ENCODE measurements at regions not wholly inside any gene's neighbourhood (a gene's known extent, or its start where the extent isn't known, plus 50 kb on each side); places are given as distances from the start of the nearest gene placed in this dataset.

- TF ChIP-seq, protein P1, sequence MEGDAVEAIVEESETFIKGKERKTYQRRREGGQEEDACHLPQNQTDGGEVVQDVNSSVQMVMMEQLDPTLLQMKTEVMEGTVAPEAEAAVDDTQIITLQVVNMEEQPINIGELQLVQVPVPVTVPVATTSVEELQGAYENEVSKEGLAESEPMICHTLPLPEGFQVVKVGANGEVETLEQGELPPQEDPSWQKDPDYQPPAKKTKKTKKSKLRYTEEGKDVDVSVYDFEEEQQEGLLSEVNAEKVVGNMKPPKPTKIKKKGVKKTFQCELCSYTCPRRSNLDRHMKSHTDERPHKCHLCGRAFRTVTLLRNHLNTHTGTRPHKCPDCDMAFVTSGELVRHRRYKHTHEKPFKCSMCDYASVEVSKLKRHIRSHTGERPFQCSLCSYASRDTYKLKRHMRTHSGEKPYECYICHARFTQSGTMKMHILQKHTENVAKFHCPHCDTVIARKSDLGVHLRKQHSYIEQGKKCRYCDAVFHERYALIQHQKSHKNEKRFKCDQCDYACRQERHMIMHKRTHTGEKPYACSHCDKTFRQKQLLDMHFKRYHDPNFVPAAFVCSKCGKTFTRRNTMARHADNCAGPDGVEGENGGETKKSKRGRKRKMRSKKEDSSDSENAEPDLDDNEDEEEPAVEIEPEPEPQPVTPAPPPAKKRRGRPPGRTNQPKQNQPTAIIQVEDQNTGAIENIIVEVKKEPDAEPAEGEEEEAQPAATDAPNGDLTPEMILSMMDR (IDR thresholded peaks at IDR 0.05), result no peak
- TF ChIP-seq POLR2AphosphoS5 (IDR thresholded peaks at IDR 0.05), result no peak
Observed at GRCh38 chr3:70618151-70618550, 305.7 kb upstream of the MDFIC2 start.

Measured in sigmoid colon (tissue), 4 donors.